WTC11 (cell line): ENCODE measurements at regions not wholly inside any gene's neighbourhood (a gene's known extent, or its start where the extent isn't known, plus 50 kb on each side); places are given as distances from the start of the nearest gene placed in this dataset.

Experiments used
- ATAC-seq: fragments of 200-7000 bp; cut with Tn5 transposase; 2 replicates; pipeline ENCODE4 v1.10.0; 2021; ENCODE audit warnings: mild to moderate bottlenecking, moderate library complexity
- CTCF ChIA-PET: fragments of 300-600 bp; sonication (Branson Sonifier 250); formaldehyde crosslinking; loops from one replicate; lab custom pipeline; 2021; ENCODE audit warnings: antibody characterized with exemption; lab: Charles Lee
- POLR2A ChIA-PET: fragments of 350-600 bp; sonication (Branson Sonifier 250); formaldehyde crosslinking; loops from one replicate; lab custom pipeline; 2021; ENCODE audit warnings: antibody characterized with exemption; lab: Charles Lee
- DNase-seq: peaks from one replicate; pipeline ENCODE4 v3.0.0; 2021; ENCODE audit warnings: low spot score
- H3K27ac Mint-ChIP-seq: 2 replicates; pipeline ENCODE4 v1.8.0; 2021; ENCODE audit warnings: mixed read lengths
- H3K27me3 Mint-ChIP-seq: 2 replicates; pipeline ENCODE4 v1.8.0; 2021; ENCODE audit warnings: low read depth, mild to moderate bottlenecking, moderate library complexity, mixed read lengths
- H3K36me3 Mint-ChIP-seq: 2 replicates; pipeline ENCODE4 v1.8.0; 2021; ENCODE audit warnings: mixed read lengths
- H3K4me1 Mint-ChIP-seq: 2 replicates; pipeline ENCODE4 v1.8.0; 2022; ENCODE audit warnings: mixed read lengths
- H3K4me3 Mint-ChIP-seq: 2 replicates; pipeline ENCODE4 v1.8.0; 2021; ENCODE audit warnings: mild to moderate bottlenecking, moderate library complexity, mixed read lengths
- H3K9me3 Mint-ChIP-seq: 2 replicates; pipeline ENCODE4 v1.8.0; 2021; ENCODE audit warnings: mixed read lengths
- CREB1 ChIP-seq: sonication (generic); formaldehyde crosslinking; IDR thresholded peaks from 2 replicates; pipeline ENCODE4 v1.8.0; 2023; ENCODE audit warnings: mild to moderate bottlenecking, missing genetic modification reagents
- CREM ChIP-seq: sonication (generic); formaldehyde crosslinking; IDR thresholded peaks from 2 replicates; pipeline ENCODE4 v1.8.1; 2022; ENCODE audit warnings: mild to moderate bottlenecking, missing genetic modification reagents, moderate library complexity
- E2F5 ChIP-seq: sonication (generic); formaldehyde crosslinking; IDR thresholded peaks from 2 replicates; pipeline ENCODE4 v1.8.1; 2022; ENCODE audit warnings: mild to moderate bottlenecking, moderate library complexity, missing genetic modification reagents
- GABPB1 ChIP-seq: sonication (generic); formaldehyde crosslinking; IDR thresholded peaks from 2 replicates; pipeline ENCODE4 v1.8.1; 2023; ENCODE audit warnings: mild to moderate bottlenecking, missing genetic modification reagents
- GTF2I ChIP-seq: fragments of 250-450 bp; sonication (Bioruptor Pico); conservative IDR thresholded peaks from 2 replicates; pipeline ENCODE4 v1.4.0; 2021; ENCODE audit warnings: mild to moderate bottlenecking
- IRF2 ChIP-seq: sonication (generic); formaldehyde crosslinking; IDR thresholded peaks from 2 replicates; pipeline ENCODE4 v1.8.0; 2022; ENCODE audit warnings: low read depth, missing genetic modification reagents, borderline replicate concordance
- MXD4 ChIP-seq: fragments of 250-450 bp; sonication (Bioruptor Pico); IDR thresholded peaks from 2 replicates; pipeline ENCODE4 v1.8.0; 2021; ENCODE audit warnings: mild to moderate bottlenecking, moderate library complexity, borderline replicate concordance
- MYBL2 ChIP-seq: sonication (generic); formaldehyde crosslinking; IDR thresholded peaks from 2 replicates; pipeline ENCODE4 v1.8.1; 2023; ENCODE audit warnings: mild to moderate bottlenecking, moderate library complexity, missing genetic modification reagents
- NFATC4 ChIP-seq: fragments of 250-450 bp; sonication (Bioruptor Pico); IDR thresholded peaks from 2 replicates; pipeline ENCODE4 v1.9.0; 2021; ENCODE audit warnings: mild to moderate bottlenecking
- OVOL2 ChIP-seq: fragments of 250-450 bp; sonication (Bioruptor Pico); IDR thresholded peaks from 2 replicates; pipeline ENCODE4 v1.9.0; 2021; ENCODE audit warnings: mild to moderate bottlenecking, borderline replicate concordance
- PRRX2 ChIP-seq: fragments of 250-450 bp; sonication (Bioruptor Pico); IDR thresholded peaks from 2 replicates; pipeline ENCODE4 v1.8.0; 2021; ENCODE audit warnings: mild to moderate bottlenecking
- RORB ChIP-seq: fragments of 250-450 bp; sonication (Bioruptor Pico); IDR thresholded peaks from 2 replicates; pipeline ENCODE4 v1.9.0; 2021; ENCODE audit warnings: mild to moderate bottlenecking
- SMAD3 ChIP-seq: sonication (generic); formaldehyde crosslinking; IDR thresholded peaks from 2 replicates; pipeline ENCODE4 v1.8.0; 2022; ENCODE audit warnings: missing genetic modification reagents, mild to moderate bottlenecking, borderline replicate concordance
- TEAD1 ChIP-seq: sonication (generic); formaldehyde crosslinking; IDR thresholded peaks from 2 replicates; pipeline ENCODE4 v1.8.0; 2022; ENCODE audit warnings: mild to moderate bottlenecking, missing genetic modification reagents
- TP53 ChIP-seq: sonication (generic); formaldehyde crosslinking; IDR thresholded peaks from 2 replicates; pipeline ENCODE4 v1.8.1; 2023; ENCODE audit warnings: mild to moderate bottlenecking, missing genetic modification reagents
- ZBTB21 ChIP-seq: sonication (generic); formaldehyde crosslinking; IDR thresholded peaks from 2 replicates; pipeline ENCODE4 v1.8.1; 2023; ENCODE audit warnings: mild to moderate bottlenecking, missing genetic modification reagents, borderline replicate concordance
- ZNF121 ChIP-seq: sonication (generic); formaldehyde crosslinking; IDR thresholded peaks from 2 replicates; pipeline ENCODE4 v1.8.0; 2023; ENCODE audit warnings: missing genetic modification reagents
- ZNF219 ChIP-seq: sonication (generic); formaldehyde crosslinking; IDR thresholded peaks from 2 replicates; pipeline ENCODE4 v1.8.0; 2023; ENCODE audit warnings: missing genetic modification reagents, mild to moderate bottlenecking, borderline replicate concordance
- ZNF423 ChIP-seq: fragments of 250-450 bp; sonication (Bioruptor Pico); IDR thresholded peaks from 2 replicates; pipeline ENCODE4 v2.1.2; 2022; ENCODE audit warnings: mild to moderate bottlenecking, moderate library complexity
- TF ChIP-seq, protein P1 (sequence below): fragments of 250-450 bp; sonication (Bioruptor Pico); IDR thresholded peaks from 2 replicates; pipeline ENCODE4 v1.8.0; 2021; ENCODE audit warnings: mild to moderate bottlenecking
- TF ChIP-seq, protein P2 (sequence below): fragments of 250-450 bp; sonication (Bioruptor Pico); IDR thresholded peaks from 2 replicates; pipeline ENCODE4 v1.9.0; 2021; ENCODE audit warnings: mild to moderate bottlenecking, borderline replicate concordance
- TF ChIP-seq, protein P3 (sequence below): sonication (generic); formaldehyde crosslinking; IDR thresholded peaks from 2 replicates; pipeline ENCODE4 v1.8.0; 2022; ENCODE audit warnings: missing genetic modification reagents

DNA sequence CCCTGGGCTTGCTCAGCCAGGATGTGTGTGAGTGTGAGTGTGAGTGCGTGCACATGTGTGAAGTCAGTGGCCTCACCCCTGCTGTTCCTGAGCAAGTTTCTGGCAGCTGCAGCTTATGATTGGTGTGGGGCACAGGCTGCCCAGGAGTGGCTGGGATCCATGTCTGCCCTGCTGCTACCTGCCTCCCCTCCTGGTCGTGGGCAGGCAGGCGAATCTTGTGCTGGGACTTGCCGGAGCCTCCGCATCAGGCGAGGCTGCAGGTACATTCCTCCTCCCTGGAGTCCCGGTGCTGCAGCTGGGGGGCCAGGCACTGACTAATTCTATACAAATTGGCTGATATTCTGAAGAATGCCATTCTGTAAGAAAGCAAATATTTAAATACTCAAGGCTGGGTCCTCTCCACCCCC, 85.6 kb upstream of the WNT4 start:
- ATAC-seq = no peak
- Mint-ChIP-seq H3K4me3 (no peak overlapping the region), H3K27ac (no peak overlapping the region), H3K36me3 (no peaks in the 10 kb centered on the region), H3K9me3 (peaks cover 9% of the 10 kb centered on the region), H3K4me1 (peaks cover 8% of the 10 kb centered on the region), H3K27me3 (no peaks in the 10 kb centered on the region)
- no peak for DNase-seq
- POLR2A ChIA-PET = no interaction called here
- TF ChIP-seq SMAD3 (CRISPR knock-in tag) (no peak), CREB1 (CRISPR knock-in tag) (no peak), MYBL2 (CRISPR knock-in tag) (no peak), CREM (no peak), E2F5 (CRISPR knock-in tag) (no peak), NFATC4 (CRISPR knock-in tag) (no peak), OVOL2 (CRISPR knock-in tag) (no peak), ZBTB21 (no peak)
- TF ChIP-seq, protein P1, sequence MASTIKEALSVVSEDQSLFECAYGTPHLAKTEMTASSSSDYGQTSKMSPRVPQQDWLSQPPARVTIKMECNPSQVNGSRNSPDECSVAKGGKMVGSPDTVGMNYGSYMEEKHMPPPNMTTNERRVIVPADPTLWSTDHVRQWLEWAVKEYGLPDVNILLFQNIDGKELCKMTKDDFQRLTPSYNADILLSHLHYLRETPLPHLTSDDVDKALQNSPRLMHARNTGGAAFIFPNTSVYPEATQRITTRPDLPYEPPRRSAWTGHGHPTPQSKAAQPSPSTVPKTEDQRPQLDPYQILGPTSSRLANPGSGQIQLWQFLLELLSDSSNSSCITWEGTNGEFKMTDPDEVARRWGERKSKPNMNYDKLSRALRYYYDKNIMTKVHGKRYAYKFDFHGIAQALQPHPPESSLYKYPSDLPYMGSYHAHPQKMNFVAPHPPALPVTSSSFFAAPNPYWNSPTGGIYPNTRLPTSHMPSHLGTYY (CRISPR knock-in tag) = no peak
- CTCF ChIA-PET = interaction anchor here (1.0 kb wide), 1 partner anchor 89 kb away, joined by 4 read pairs; no protein-coding TSS in a partner anchor

DNA sequence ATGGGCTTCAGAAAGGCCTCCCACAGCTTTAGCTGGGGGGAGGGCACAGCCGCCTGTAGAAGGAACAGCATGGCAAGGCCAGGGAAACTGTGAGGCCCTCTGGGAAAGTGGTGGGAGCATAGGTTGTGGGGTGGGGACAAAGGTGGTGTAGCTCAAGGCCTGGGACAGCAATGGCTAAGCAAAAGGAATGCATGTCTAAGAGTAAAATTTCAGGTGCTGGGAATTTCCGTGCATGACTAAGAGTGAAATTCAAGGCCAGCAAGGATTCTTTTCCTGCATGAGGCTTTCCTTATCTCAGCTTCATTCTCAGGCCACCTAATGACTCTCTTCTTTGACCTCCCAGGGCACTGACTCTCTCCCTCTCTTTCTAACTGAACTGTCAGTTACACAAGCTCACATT, 86.5 kb upstream of the WNT4 start:
- POLR2A ChIA-PET = no interaction called here
- H3K27me3 Mint-ChIP-seq = no peaks in the 10 kb centered on the region

DNA sequence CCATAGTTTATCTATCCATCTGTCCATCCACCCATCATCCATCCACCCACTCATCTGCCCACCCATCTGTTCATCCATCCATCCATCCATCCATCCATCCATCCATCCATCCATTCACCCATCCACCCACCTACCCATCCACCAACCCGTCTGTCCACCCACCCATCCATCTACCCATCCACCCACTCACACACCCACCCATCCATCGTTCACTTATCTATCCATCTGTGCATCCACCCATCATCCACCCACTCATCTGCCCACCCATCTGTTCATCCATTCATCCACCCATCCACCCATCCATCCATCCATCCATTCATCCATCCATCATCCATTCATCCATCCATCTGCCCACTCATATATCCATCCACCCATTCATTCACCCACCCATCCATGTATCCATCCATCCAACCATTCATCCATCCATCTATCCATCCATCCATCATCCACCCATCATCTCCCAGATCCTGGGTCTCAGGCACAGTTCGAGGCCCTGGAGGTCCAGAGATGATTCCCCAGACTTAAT, 88.2 kb upstream of the WNT4 start:
- H3K4me3 Mint-ChIP-seq = no peak overlapping the region
- DNase-seq (no peak), ATAC-seq (no peak)
- no peaks in the 10 kb centered on the region for H3K9me3 Mint-ChIP-seq
- H3K36me3 Mint-ChIP-seq = no peaks in the 10 kb centered on the region
- H3K4me1 Mint-ChIP-seq = peaks cover 15% of the 10 kb centered on the region
- no peak overlapping the region for H3K27ac Mint-ChIP-seq
- H3K27me3 Mint-ChIP-seq = no peaks in the 10 kb centered on the region
- CTCF ChIA-PET = no interaction called here
- POLR2A ChIA-PET = no interaction called here
- TF ChIP-seq MXD4 (CRISPR knock-in tag) (no peak), PRRX2 (CRISPR knock-in tag) (no peak), RORB (CRISPR knock-in tag) (no peak), ZNF121 (CRISPR knock-in tag) (no peak), CREB1 (CRISPR knock-in tag) (no peak), CREM (no peak), TP53 (CRISPR knock-in tag) (no peak), ZNF219 (CRISPR knock-in tag) (no peak), GABPB1 (CRISPR knock-in tag) (no peak), GTF2I (CRISPR knock-in tag) (no peak), NFATC4 (CRISPR knock-in tag) (no peak), IRF2 (CRISPR knock-in tag) (no peak)
- TF ChIP-seq, protein P1 (CRISPR knock-in tag) = no peak
- TF ChIP-seq, protein P2, sequence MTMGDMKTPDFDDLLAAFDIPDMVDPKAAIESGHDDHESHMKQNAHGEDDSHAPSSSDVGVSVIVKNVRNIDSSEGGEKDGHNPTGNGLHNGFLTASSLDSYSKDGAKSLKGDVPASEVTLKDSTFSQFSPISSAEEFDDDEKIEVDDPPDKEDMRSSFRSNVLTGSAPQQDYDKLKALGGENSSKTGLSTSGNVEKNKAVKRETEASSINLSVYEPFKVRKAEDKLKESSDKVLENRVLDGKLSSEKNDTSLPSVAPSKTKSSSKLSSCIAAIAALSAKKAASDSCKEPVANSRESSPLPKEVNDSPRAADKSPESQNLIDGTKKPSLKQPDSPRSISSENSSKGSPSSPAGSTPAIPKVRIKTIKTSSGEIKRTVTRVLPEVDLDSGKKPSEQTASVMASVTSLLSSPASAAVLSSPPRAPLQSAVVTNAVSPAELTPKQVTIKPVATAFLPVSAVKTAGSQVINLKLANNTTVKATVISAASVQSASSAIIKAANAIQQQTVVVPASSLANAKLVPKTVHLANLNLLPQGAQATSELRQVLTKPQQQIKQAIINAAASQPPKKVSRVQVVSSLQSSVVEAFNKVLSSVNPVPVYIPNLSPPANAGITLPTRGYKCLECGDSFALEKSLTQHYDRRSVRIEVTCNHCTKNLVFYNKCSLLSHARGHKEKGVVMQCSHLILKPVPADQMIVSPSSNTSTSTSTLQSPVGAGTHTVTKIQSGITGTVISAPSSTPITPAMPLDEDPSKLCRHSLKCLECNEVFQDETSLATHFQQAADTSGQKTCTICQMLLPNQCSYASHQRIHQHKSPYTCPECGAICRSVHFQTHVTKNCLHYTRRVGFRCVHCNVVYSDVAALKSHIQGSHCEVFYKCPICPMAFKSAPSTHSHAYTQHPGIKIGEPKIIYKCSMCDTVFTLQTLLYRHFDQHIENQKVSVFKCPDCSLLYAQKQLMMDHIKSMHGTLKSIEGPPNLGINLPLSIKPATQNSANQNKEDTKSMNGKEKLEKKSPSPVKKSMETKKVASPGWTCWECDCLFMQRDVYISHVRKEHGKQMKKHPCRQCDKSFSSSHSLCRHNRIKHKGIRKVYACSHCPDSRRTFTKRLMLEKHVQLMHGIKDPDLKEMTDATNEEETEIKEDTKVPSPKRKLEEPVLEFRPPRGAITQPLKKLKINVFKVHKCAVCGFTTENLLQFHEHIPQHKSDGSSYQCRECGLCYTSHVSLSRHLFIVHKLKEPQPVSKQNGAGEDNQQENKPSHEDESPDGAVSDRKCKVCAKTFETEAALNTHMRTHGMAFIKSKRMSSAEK (CRISPR knock-in tag) = no peak
- TF ChIP-seq, protein P3, sequence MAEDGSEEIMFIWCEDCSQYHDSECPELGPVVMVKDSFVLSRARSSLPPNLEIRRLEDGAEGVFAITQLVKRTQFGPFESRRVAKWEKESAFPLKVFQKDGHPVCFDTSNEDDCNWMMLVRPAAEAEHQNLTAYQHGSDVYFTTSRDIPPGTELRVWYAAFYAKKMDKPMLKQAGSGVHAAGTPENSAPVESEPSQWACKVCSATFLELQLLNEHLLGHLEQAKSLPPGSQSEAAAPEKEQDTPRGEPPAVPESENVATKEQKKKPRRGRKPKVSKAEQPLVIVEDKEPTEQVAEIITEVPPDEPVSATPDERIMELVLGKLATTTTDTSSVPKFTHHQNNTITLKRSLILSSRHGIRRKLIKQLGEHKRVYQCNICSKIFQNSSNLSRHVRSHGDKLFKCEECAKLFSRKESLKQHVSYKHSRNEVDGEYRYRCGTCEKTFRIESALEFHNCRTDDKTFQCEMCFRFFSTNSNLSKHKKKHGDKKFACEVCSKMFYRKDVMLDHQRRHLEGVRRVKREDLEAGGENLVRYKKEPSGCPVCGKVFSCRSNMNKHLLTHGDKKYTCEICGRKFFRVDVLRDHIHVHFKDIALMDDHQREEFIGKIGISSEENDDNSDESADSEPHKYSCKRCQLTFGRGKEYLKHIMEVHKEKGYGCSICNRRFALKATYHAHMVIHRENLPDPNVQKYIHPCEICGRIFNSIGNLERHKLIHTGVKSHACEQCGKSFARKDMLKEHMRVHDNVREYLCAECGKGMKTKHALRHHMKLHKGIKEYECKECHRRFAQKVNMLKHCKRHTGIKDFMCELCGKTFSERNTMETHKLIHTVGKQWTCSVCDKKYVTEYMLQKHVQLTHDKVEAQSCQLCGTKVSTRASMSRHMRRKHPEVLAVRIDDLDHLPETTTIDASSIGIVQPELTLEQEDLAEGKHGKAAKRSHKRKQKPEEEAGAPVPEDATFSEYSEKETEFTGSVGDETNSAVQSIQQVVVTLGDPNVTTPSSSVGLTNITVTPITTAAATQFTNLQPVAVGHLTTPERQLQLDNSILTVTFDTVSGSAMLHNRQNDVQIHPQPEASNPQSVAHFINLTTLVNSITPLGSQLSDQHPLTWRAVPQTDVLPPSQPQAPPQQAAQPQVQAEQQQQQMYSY = no peak

More for the DNA sequence above, 86.5 kb upstream of the WNT4 start:
- DNase-seq = no peak
- TF ChIP-seq ZNF423 (CRISPR knock-in tag) (0 out of 2 replicates have a peak, but pooled peaks have one; percentile 42), TEAD1 (CRISPR knock-in tag) (no peak)
- H3K4me3 Mint-ChIP-seq = no peak overlapping the region
- H3K27ac Mint-ChIP-seq = no peak overlapping the region
- H3K9me3 Mint-ChIP-seq = peaks cover 9% of the 10 kb centered on the region
- peaks cover 12% of the 10 kb centered on the region for H3K4me1 Mint-ChIP-seq
- H3K36me3 Mint-ChIP-seq = no peaks in the 10 kb centered on the region
- CTCF ChIA-PET = interaction anchor here (0.9 to 1.5 kb wide), 3 partner anchors 16 to 187 kb away, joined by 4 to 5 read pairs (median 4); no protein-coding TSS in a partner anchor
- ATAC-seq = no peak
